Liver (tissue), 3 donors: ENCODE measurements at regions not wholly inside any gene's neighbourhood (a gene's known extent, or its start where the extent isn't known, plus 50 kb on each side); places are given as distances from the start of the nearest gene placed in this dataset.
"Not testable (repeated sequence)": the region's sequence is repeated elsewhere in the genome, so short reads cannot be mapped to it uniquely, and the experiment has no call there.

Source experiments
- ATF3 ChIP-seq: IDR thresholded peaks from 2 replicates; pipeline ENCODE4 v1.6.1; 2016; ENCODE audit warnings: antibody characterized with exemption
- EGR1 ChIP-seq, 2 donors: IDR thresholded peaks; 2 replicates each; pipeline ENCODE4 v1.6.1; 2016 to 2018; ENCODE audit warnings: antibody characterized with exemption in 2 of 2, low read depth in 2 of 2
- GABPA ChIP-seq, 2 donors: IDR thresholded peaks in 1 of 2; conservative IDR thresholded peaks in 1 of 2; 2 replicates each; pipeline ENCODE4 v1.6.1; 2016; ENCODE audit warnings: antibody characterized with exemption in 2 of 2, mild to moderate bottlenecking in 1 of 2, moderate library complexity in 1 of 2
- JUND ChIP-seq, 2 donors: IDR thresholded peaks; 2 replicates each; pipeline ENCODE4 v1.6.1; 2016; ENCODE audit warnings: antibody characterized with exemption in 2 of 2
- MAX ChIP-seq: IDR thresholded peaks from 2 replicates; pipeline ENCODE4 v1.6.1; 2016; ENCODE audit warnings: antibody characterized with exemption
- REST ChIP-seq: IDR thresholded peaks from 2 replicates; pipeline ENCODE4 v1.6.1; 2016; ENCODE audit warnings: antibody characterized with exemption, mild to moderate bottlenecking
- RXRA ChIP-seq, 2 donors: IDR thresholded peaks; 2 replicates each; pipeline ENCODE4 v1.6.1; 2017 to 2018; ENCODE audit warnings: antibody characterized with exemption in 2 of 2, mild to moderate bottlenecking in 1 of 2
- SP1 ChIP-seq: IDR thresholded peaks from 2 replicates; pipeline ENCODE4 v1.6.1; 2018; ENCODE audit warnings: antibody characterized with exemption, mild to moderate bottlenecking
- YY1 ChIP-seq: IDR thresholded peaks from 2 replicates; pipeline ENCODE4 v1.6.1; 2016; ENCODE audit warnings: antibody characterized with exemption, mild to moderate bottlenecking
- TF ChIP-seq, protein P1 (sequence below): fragments of 150-350 bp; IDR thresholded peaks from 2 replicates; pipeline ENCODE4 v1.5.1; 2017; ENCODE audit warnings: improper control_type of control experiment, low read depth, low read length; ENCODE audit not compliant: missing input control
- donor health status: healthy.
- donor health status: healthy.

- not testable (repeated sequence) for TF ChIP-seq YY1; REST; MAX; EGR1 (IDR thresholded peaks at IDR 0.05; ENCODE audit: low read depth in 2 of 2); GABPA (IDR thresholded peaks at IDR 0.05 in 1 of 2, conservative IDR thresholded peaks at IDR 0.05 in 1 of 2); SP1; ATF3; RXRA (IDR thresholded peaks at IDR 0.05); JUND (IDR thresholded peaks at IDR 0.05)
- TF ChIP-seq, protein P1, sequence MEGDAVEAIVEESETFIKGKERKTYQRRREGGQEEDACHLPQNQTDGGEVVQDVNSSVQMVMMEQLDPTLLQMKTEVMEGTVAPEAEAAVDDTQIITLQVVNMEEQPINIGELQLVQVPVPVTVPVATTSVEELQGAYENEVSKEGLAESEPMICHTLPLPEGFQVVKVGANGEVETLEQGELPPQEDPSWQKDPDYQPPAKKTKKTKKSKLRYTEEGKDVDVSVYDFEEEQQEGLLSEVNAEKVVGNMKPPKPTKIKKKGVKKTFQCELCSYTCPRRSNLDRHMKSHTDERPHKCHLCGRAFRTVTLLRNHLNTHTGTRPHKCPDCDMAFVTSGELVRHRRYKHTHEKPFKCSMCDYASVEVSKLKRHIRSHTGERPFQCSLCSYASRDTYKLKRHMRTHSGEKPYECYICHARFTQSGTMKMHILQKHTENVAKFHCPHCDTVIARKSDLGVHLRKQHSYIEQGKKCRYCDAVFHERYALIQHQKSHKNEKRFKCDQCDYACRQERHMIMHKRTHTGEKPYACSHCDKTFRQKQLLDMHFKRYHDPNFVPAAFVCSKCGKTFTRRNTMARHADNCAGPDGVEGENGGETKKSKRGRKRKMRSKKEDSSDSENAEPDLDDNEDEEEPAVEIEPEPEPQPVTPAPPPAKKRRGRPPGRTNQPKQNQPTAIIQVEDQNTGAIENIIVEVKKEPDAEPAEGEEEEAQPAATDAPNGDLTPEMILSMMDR = not testable (repeated sequence)
Measured at GRCh38 chr9:24774199-24774598, 228.5 kb upstream of the IZUMO3 start.
